ENCODE measurements at regions not wholly inside any gene's neighbourhood (a gene's known extent, or its start where the extent isn't known, plus 50 kb on each side); places are given as distances from the start of the nearest gene placed in this dataset.

DNA sequence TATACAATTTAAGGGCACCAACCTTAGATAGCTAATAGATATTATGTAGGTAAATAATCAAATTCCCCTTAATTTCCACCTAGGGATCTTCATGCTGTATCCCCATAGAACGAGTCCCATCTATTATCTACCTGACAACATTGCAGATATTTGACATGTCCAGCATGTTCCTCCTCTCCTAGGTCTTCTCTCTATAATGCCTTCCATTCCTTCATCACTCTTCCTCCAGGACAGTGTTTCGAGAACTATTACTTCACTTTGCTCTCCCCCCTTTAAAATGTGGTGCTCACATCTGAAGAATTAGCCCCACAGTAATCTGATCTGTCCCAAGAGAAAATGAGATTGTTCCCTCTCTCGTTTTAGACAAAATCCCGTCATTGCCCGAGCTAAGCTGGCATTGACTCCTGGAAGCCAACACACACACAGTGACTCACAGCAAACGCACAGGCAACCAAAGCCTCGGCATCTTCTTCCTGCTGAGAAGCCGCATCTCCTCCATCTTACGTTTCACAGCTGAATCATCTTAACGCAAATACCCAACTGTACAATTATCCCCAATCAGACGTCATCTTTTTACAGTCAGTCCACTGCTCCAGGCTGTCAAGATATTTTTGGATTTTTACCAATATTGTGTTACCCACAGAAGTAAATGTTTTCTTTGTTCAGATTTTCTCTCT lies 162.9 kb upstream of the AGAP1 start:
- no peak for DNase-seq
- H3K9me3 ChIP-seq (ENCODE audit: control extremely low read depth in 1 of 5, control insufficient read depth in 4 of 5, insufficient read depth in 2 of 5, low read depth in 1 of 5, low read length in 4 of 5): peaks cover 0 to 11% (median 4%) of the 10 kb centered on the region in 5 experiments
- ChIA-PET POLR2A (no interaction called here), CTCF (no interaction called here)
- no peaks in the 10 kb centered on the region for H3K36me3 ChIP-seq (ENCODE audit: control insufficient read depth in 4 of 4, insufficient read depth in 4 of 4, low read length in 3 of 4)
- H3K4me3 ChIP-seq (ENCODE audit: control insufficient read depth in 1 of 7, extremely low read depth in 1 of 7, insufficient read depth in 4 of 7, low read depth in 2 of 7, low read length in 6 of 7): no peak overlapping the region
- WGBS (ENCODE audit: insufficient coverage): 97% methylated on average over 11 of the region's 11 CpGs
- H3K4me1 ChIP-seq (ENCODE audit: control extremely low read depth in 1 of 4, control insufficient read depth in 4 of 4, insufficient read depth in 4 of 4, low read length in 3 of 4): no peaks in the 10 kb centered on the region
- H3K27me3 ChIP-seq (replicated peaks in 2 of 5; ENCODE audit: control insufficient read depth in 4 of 5, insufficient read depth in 5 of 5, low read length in 4 of 5): peaks cover 0 to 32% (median 7%) of the 10 kb centered on the region in 5 experiments
- no peak overlapping the region for H3K27ac ChIP-seq (ENCODE audit: insufficient read depth in 1 of 2, low read depth in 1 of 2, low read length in 2 of 2, poor library complexity in 1 of 2, severe bottlenecking in 2 of 2)

DNA sequence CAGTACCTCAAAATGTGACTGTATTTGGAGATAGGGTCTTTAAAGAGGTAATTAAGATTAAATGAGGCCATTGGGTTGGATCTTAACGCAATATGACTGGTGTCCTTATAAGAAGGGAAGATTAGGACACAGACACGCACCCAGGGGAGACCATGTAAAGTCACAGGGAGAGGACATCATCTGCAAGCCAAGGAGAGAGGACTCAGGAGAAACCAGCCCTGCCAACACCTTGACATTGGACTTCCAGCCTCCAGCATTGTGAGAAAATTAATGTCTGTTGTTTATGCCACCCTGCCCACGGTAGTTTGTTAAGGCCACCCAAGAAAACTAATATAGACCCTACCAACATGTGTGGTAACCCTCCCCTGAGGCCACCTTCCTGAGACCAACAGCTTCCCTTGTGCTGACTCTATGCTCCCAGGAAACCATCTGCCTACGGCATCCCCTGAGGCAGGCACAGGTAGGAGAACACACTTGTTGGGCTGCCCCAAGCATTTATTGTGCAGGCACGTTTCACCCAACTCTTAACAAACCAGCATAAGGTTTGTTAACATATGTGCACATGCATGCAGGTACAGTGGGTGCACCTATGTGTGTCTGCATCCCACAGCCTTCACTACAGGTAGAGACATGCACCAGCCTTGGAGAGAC lies 161.5 kb upstream of the AGAP1 start:
- 100% methylated on average over 3 of the region's 5 CpGs for WGBS (ENCODE audit: insufficient coverage)
- peaks cover 0 to 19% (median 0%) of the 10 kb centered on the region in 5 experiments for H3K27me3 ChIP-seq (replicated peaks in 2 of 5; ENCODE audit: control insufficient read depth in 4 of 5, insufficient read depth in 5 of 5, low read length in 4 of 5)
- no peak overlapping the region for H3K27ac ChIP-seq (ENCODE audit: insufficient read depth in 1 of 2, low read depth in 1 of 2, low read length in 2 of 2, poor library complexity in 1 of 2, severe bottlenecking in 2 of 2)
- peaks cover 0 to 13% (median 6%) of the 10 kb centered on the region in 5 experiments for H3K9me3 ChIP-seq (ENCODE audit: control extremely low read depth in 1 of 5, control insufficient read depth in 4 of 5, insufficient read depth in 2 of 5, low read depth in 1 of 5, low read length in 4 of 5)
- H3K4me3 ChIP-seq (ENCODE audit: control insufficient read depth in 1 of 7, extremely low read depth in 1 of 7, insufficient read depth in 4 of 7, low read depth in 2 of 7, low read length in 6 of 7): no peak overlapping the region
- DNase-seq: no peak
- ChIA-PET POLR2A (no interaction called here), CTCF (no interaction called here)
- H3K36me3 ChIP-seq (ENCODE audit: control insufficient read depth in 4 of 4, insufficient read depth in 4 of 4, low read length in 3 of 4): no peaks in the 10 kb centered on the region
- no peaks in the 10 kb centered on the region for H3K4me1 ChIP-seq (ENCODE audit: control extremely low read depth in 1 of 4, control insufficient read depth in 4 of 4, insufficient read depth in 4 of 4, low read length in 3 of 4)

DNA sequence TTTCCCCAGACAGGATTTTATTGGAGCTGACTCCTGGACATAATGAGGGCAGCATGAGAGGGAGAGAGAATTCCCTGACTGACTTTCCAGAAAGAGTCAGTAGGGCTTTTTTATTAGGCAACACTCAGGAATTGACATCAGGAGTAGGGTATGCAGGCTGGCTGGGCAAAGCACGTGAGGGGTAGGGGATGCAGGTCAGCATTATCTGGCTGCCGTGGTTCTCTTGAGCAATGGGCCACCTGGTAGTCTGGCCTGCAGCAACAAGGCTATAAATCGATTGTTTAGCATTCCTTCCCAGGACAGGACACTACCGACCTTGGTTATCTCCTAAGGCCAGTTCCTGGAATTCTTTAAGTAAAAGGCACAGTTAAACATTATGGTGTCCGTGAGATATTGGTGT lies 160.8 kb upstream of the AGAP1 start:
- Histone ChIP-seq H3K9me3 (ENCODE audit: control extremely low read depth in 1 of 5, control insufficient read depth in 4 of 5, insufficient read depth in 2 of 5, low read depth in 1 of 5, low read length in 4 of 5) (peaks cover 0 to 20% (median 6%) of the 10 kb centered on the region in 5 experiments), H3K4me1 (ENCODE audit: control extremely low read depth in 1 of 4, control insufficient read depth in 4 of 4, insufficient read depth in 4 of 4, low read length in 3 of 4) (no peaks in the 10 kb centered on the region), H3K4me3 (ENCODE audit: control insufficient read depth in 1 of 7, extremely low read depth in 1 of 7, insufficient read depth in 4 of 7, low read depth in 2 of 7, low read length in 6 of 7) (no peak overlapping the region), H3K27me3 (replicated peaks in 2 of 5; ENCODE audit: control insufficient read depth in 4 of 5, insufficient read depth in 5 of 5, low read length in 4 of 5) (peaks cover 0 to 12% (median 0%) of the 10 kb centered on the region in 5 experiments), H3K27ac (ENCODE audit: insufficient read depth in 1 of 2, low read depth in 1 of 2, low read length in 2 of 2, poor library complexity in 1 of 2, severe bottlenecking in 2 of 2) (no peak overlapping the region), H3K36me3 (ENCODE audit: control insufficient read depth in 4 of 4, insufficient read depth in 4 of 4, low read length in 3 of 4) (no peaks in the 10 kb centered on the region)
- 40% methylated on average over 5 of the region's 5 CpGs for WGBS (ENCODE audit: insufficient coverage)
- ChIA-PET POLR2A (no interaction called here), CTCF (no interaction called here)
- DNase-seq: no peak

DNA sequence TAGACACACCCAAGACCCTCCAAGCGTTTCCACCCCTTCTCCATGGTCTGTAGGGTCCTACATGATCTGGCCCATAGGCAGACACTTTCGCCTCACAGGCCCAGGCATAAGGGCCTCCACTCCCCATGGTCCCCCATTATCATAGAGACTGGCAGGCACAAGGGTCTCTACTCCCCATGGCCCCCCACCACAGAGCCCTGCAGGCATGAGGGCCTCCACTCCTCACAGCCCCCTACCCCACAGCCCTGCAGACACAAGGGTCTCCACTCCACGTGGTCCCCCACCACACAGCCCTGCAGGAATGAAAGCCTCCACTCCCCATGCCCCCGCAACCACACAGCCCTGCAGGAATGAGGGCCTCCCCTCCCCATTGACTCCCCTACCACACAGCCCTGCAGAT lies 159.7 kb upstream of the AGAP1 start:
- H3K27ac ChIP-seq (ENCODE audit: insufficient read depth in 1 of 2, low read depth in 1 of 2, low read length in 2 of 2, poor library complexity in 1 of 2, severe bottlenecking in 2 of 2): no peak overlapping the region
- H3K4me1 ChIP-seq (ENCODE audit: control extremely low read depth in 1 of 4, control insufficient read depth in 4 of 4, insufficient read depth in 4 of 4, low read length in 3 of 4): no peaks in the 10 kb centered on the region
- no peak overlapping the region for H3K4me3 ChIP-seq (ENCODE audit: control insufficient read depth in 1 of 7, extremely low read depth in 1 of 7, insufficient read depth in 4 of 7, low read depth in 2 of 7, low read length in 6 of 7)
- peaks cover 0 to 11% (median 0%) of the 10 kb centered on the region in 5 experiments for H3K27me3 ChIP-seq (replicated peaks in 2 of 5; ENCODE audit: control insufficient read depth in 4 of 5, insufficient read depth in 5 of 5, low read length in 4 of 5)
- DNase-seq: no peak
- CTCF ChIA-PET: interaction anchor here (1.7 kb wide), 1 partner anchor 26 kb away, joined by 3 read pairs; no protein-coding TSS in a partner anchor
- POLR2A ChIA-PET: no interaction called here
- H3K9me3 ChIP-seq (ENCODE audit: control extremely low read depth in 1 of 5, control insufficient read depth in 4 of 5, insufficient read depth in 2 of 5, low read depth in 1 of 5, low read length in 4 of 5): peaks cover 0 to 22% (median 6%) of the 10 kb centered on the region in 5 experiments
- whole genome bisulfite sequencing (ENCODE audit: insufficient coverage): 100% methylated on average over 2 of the region's 4 CpGs
- no peaks in the 10 kb centered on the region for H3K36me3 ChIP-seq (ENCODE audit: control insufficient read depth in 4 of 4, insufficient read depth in 4 of 4, low read length in 3 of 4)

DNA sequence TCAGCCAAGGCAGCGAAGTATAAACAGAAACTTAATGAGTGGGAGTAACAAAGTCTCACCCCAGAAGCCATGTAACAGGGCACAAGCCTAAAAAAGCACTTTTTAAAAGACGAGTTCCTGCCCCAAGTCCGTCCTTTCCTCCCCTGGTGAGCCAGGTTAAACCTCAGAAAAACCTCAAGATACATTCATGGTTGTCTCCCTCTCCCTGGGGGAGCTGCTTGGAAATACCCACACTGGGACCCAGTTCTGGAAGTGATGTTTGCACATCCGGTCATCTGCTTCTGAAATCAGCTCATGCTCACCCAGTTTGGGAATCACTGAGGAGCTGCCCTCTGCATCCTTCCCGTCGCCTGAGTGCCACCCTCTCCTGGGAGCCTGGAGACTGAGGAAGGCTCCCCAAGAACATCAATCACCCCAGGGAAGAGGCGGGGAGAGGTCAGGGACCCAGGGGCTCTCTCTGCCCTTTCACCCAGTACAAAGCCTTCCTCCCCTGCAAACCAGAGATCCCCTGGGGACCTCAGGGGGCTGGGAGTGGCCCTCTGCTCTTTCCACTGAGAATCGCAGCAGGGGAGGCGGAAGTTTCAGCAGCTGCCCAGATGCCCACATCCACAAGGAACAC lies 150.6 kb upstream of the AGAP1 start:
- ChIA-PET CTCF (no interaction called here), POLR2A (no interaction called here)

DNA sequence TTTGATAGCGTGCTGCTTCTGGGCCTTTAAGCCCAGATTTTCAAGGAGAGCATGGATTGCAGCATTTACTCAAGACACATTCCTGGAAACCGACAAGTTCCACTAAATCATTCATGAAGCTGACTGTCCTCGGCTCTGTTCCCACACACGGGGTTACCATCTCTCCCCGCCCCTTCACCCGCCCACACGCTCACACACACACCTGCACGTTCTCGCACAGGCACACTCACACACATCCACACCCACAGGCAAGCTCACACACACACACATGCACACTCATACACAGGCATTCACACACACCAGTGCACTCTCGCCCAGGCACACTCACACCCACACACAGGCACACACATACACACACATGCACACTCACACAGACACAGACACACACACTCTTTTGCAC lies 150.0 kb upstream of the AGAP1 start:
- ChIA-PET POLR2A (no interaction called here), CTCF (no interaction called here)
- no peaks in the 10 kb centered on the region for H3K4me1 ChIP-seq (ENCODE audit: control extremely low read depth in 1 of 4, control insufficient read depth in 4 of 4, insufficient read depth in 4 of 4, low read length in 3 of 4)
- H3K27ac ChIP-seq (ENCODE audit: insufficient read depth in 1 of 2, low read depth in 1 of 2, low read length in 2 of 2, poor library complexity in 1 of 2, severe bottlenecking in 2 of 2): no peak overlapping the region
- no peak overlapping the region for H3K4me3 ChIP-seq (ENCODE audit: control insufficient read depth in 1 of 7, extremely low read depth in 1 of 7, insufficient read depth in 4 of 7, low read depth in 2 of 7, low read length in 6 of 7)
- 77% methylated on average over 10 of the region's 10 CpGs for WGBS (ENCODE audit: insufficient coverage)
- peaks cover 0 to 15% (median 0%) of the 10 kb centered on the region in 5 experiments for H3K9me3 ChIP-seq (ENCODE audit: control extremely low read depth in 1 of 5, control insufficient read depth in 4 of 5, insufficient read depth in 2 of 5, low read depth in 1 of 5, low read length in 4 of 5)
- H3K36me3 ChIP-seq (ENCODE audit: control insufficient read depth in 4 of 4, insufficient read depth in 4 of 4, low read length in 3 of 4): no peaks in the 10 kb centered on the region
- H3K27me3 ChIP-seq (replicated peaks in 2 of 5; ENCODE audit: control insufficient read depth in 4 of 5, insufficient read depth in 5 of 5, low read length in 4 of 5): peaks cover 0 to 26% (median 2%) of the 10 kb centered on the region in 5 experiments
- no peak for DNase-seq

More for the DNA sequence above, 150.6 kb upstream of the AGAP1 start:
- 88% methylated on average over 7 of the region's 9 CpGs for WGBS (ENCODE audit: insufficient coverage)
- no peaks in the 10 kb centered on the region for H3K36me3 ChIP-seq (ENCODE audit: control insufficient read depth in 4 of 4, insufficient read depth in 4 of 4, low read length in 3 of 4)
- peaks cover 0 to 16% (median 0%) of the 10 kb centered on the region in 5 experiments for H3K9me3 ChIP-seq (ENCODE audit: control extremely low read depth in 1 of 5, control insufficient read depth in 4 of 5, insufficient read depth in 2 of 5, low read depth in 1 of 5, low read length in 4 of 5)
- no peak overlapping the region for H3K27ac ChIP-seq (ENCODE audit: insufficient read depth in 1 of 2, low read depth in 1 of 2, low read length in 2 of 2, poor library complexity in 1 of 2, severe bottlenecking in 2 of 2)
- no peak for DNase-seq
- H3K4me3 ChIP-seq (ENCODE audit: control insufficient read depth in 1 of 7, extremely low read depth in 1 of 7, insufficient read depth in 4 of 7, low read depth in 2 of 7, low read length in 6 of 7): no peak overlapping the region
- H3K4me1 ChIP-seq (ENCODE audit: control extremely low read depth in 1 of 4, control insufficient read depth in 4 of 4, insufficient read depth in 4 of 4, low read length in 3 of 4): no peaks in the 10 kb centered on the region
- peaks cover 0 to 24% (median 2%) of the 10 kb centered on the region in 5 experiments for H3K27me3 ChIP-seq (replicated peaks in 2 of 5; ENCODE audit: control insufficient read depth in 4 of 5, insufficient read depth in 5 of 5, low read length in 4 of 5)

DNA sequence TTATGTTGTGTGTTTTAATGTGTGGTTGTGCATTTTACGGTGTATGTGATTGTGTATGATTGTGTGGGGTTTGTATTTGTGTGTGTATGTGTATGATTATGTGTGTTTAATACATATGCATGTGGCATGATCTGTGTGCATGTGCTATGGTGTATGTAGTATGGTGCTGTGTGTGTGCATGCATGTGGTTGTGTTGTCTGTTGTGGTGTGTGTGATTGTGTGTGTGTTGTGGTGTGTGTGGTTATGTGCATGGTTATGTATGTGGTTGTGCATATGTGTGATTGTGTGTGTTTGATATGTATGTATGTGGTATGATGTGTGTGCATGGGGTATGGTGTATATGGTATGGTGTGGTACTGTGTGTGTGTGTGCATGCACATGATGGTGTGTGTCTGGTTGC lies 148.1 kb upstream of the AGAP1 start:
- Histone ChIP-seq H3K27ac (ENCODE audit: insufficient read depth in 1 of 2, low read depth in 1 of 2, low read length in 2 of 2, poor library complexity in 1 of 2, severe bottlenecking in 2 of 2) (no peak overlapping the region), H3K4me3 (ENCODE audit: control insufficient read depth in 1 of 7, extremely low read depth in 1 of 7, insufficient read depth in 4 of 7, low read depth in 2 of 7, low read length in 6 of 7) (no peak overlapping the region), H3K27me3 (replicated peaks in 2 of 5; ENCODE audit: control insufficient read depth in 4 of 5, insufficient read depth in 5 of 5, low read length in 4 of 5) (peaks cover 0 to 36% (median 6%) of the 10 kb centered on the region in 5 experiments), H3K9me3 (ENCODE audit: control extremely low read depth in 1 of 5, control insufficient read depth in 4 of 5, insufficient read depth in 2 of 5, low read depth in 1 of 5, low read length in 4 of 5) (peaks cover 0 to 18% (median 0%) of the 10 kb centered on the region in 5 experiments), H3K4me1 (ENCODE audit: control extremely low read depth in 1 of 4, control insufficient read depth in 4 of 4, insufficient read depth in 4 of 4, low read length in 3 of 4) (no peaks in the 10 kb centered on the region), H3K36me3 (ENCODE audit: control insufficient read depth in 4 of 4, insufficient read depth in 4 of 4, low read length in 3 of 4) (no peaks in the 10 kb centered on the region)
- ChIA-PET POLR2A (no interaction called here), CTCF (no interaction called here)
- 100% methylated on average over 1 of the region's 1 CpG for WGBS (ENCODE audit: insufficient coverage)
- DNase-seq: no peak

Measured in common myeloid progenitor, CD34-positive (primary cell).